PC-3 (cell line): ENCODE measurements at regions not wholly inside any gene's neighbourhood (a gene's known extent, or its start where the extent isn't known, plus 50 kb on each side); places are given as distances from the start of the nearest gene placed in this dataset.

Source experiments
- ATAC-seq: fragments of 200-7000 bp; cut with Tn5 transposase; 2 replicates; pipeline ENCODE4 v1.9.1; 2020; ENCODE audit warnings: mild to moderate bottlenecking, moderate library complexity
- BruUV-seq: library from RNA; stranded (reverse); fragments of 400-500 nt; replicated peaks from 2 replicates; lab custom pipeline; 2021; lab: Mats Ljungman, UMichigan
- CTCF ChIA-PET: fragments of 300-600 bp; sonication (Branson Sonifier 250); formaldehyde crosslinking; loops from one replicate; lab custom pipeline; 2022; ENCODE audit warnings: antibody characterized with exemption; lab: Charles Lee
- POLR2A ChIA-PET: fragments of 300-600 bp; sonication (Branson Sonifier 250); formaldehyde crosslinking; loops from one replicate; lab custom pipeline; 2022; ENCODE audit warnings: antibody characterized with exemption; ENCODE audit not compliant: unreplicated experiment; lab: Charles Lee
- DNase-seq: peaks from one replicate; pipeline ENCODE4 v3.0.0-alpha.2; 2015
- H2AFZ ChIP-seq: fragments of 300-600 bp; sonication (generic); 2 replicates; pipeline ENCODE4 v1.6.0; 2016; ENCODE audit warnings: antibody characterized with exemption, low read length
- H3F3A ChIP-seq: fragments of 300-600 bp; sonication (generic); one replicate; pipeline ENCODE4 v1.6.0; 2017; ENCODE audit warnings: antibody characterized with exemption, low read length, control low read depth, mild to moderate bottlenecking; ENCODE audit not compliant: unreplicated experiment
- H3K27ac ChIP-seq: fragments of 300-600 bp; sonication (generic); 2 replicates; pipeline ENCODE4 v1.5.1; 2016; ENCODE audit warnings: mild to moderate bottlenecking, low read length
- H3K27me3 ChIP-seq: fragments of 300-600 bp; sonication (generic); 2 replicates; pipeline ENCODE4 v1.6.1; 2016; ENCODE audit warnings: low read length, mixed read lengths
- H3K36me3 ChIP-seq: fragments of 300-600 bp; sonication (generic); 2 replicates; pipeline ENCODE4 v1.6.1; 2016; ENCODE audit warnings: low read depth, mixed run types, low read length, mixed read lengths
- H3K4me1 ChIP-seq: fragments of 300-600 bp; sonication (generic); 2 replicates; pipeline ENCODE4 v1.5.1; 2016; ENCODE audit warnings: low read length; ENCODE audit not compliant: insufficient read depth
- H3K4me2 ChIP-seq: fragments of 300-600 bp; sonication (generic); 2 replicates; pipeline ENCODE4 v1.6.0; 2016; ENCODE audit warnings: low read length
- H3K4me3 ChIP-seq: fragments of 300-600 bp; sonication (generic); 2 replicates; pipeline ENCODE4 v1.5.1; 2016; ENCODE audit warnings: mild to moderate bottlenecking, low read length, mixed read lengths
- H3K79me2 ChIP-seq: fragments of 300-600 bp; sonication (generic); 2 replicates; pipeline ENCODE4 v1.6.1; 2017; ENCODE audit warnings: low read length, mixed read lengths
- H3K9ac ChIP-seq: fragments of 300-600 bp; sonication (generic); 2 replicates; pipeline ENCODE4 v1.6.0; 2016; ENCODE audit warnings: mild to moderate bottlenecking, low read length
- H3K9me2 ChIP-seq: fragments of 300-600 bp; sonication (generic); replicated peaks from 2 replicates; pipeline ENCODE4 v1.6.1; 2016; ENCODE audit warnings: mixed run types, low read length, mixed read lengths
- H3K9me3 ChIP-seq: fragments of 300-600 bp; sonication (generic); 2 replicates; pipeline ENCODE4 v1.6.1; 2016; ENCODE audit warnings: low read length, mixed read lengths
- H4K20me1 ChIP-seq: fragments of 300-600 bp; sonication (generic); 2 replicates; pipeline ENCODE4 v1.6.1; 2016; ENCODE audit warnings: low read length, mixed read lengths
- CTCF ChIP-seq: fragments of 300-600 bp; sonication (generic); conservative IDR thresholded peaks from 2 replicates; pipeline ENCODE4 v1.5.1; 2017; ENCODE audit warnings: antibody characterized with exemption, low read depth, mild to moderate bottlenecking, low read length
- EZH2 ChIP-seq: fragments of 300-600 bp; sonication (generic); IDR thresholded peaks from one replicate; pipeline ENCODE4 v1.6.1; 2017; ENCODE audit warnings: antibody characterized with exemption, mild to moderate bottlenecking, low read length; ENCODE audit not compliant: unreplicated experiment
- EZH2phosphoT487 ChIP-seq: fragments of 300-600 bp; sonication (generic); IDR thresholded peaks from 2 replicates; pipeline ENCODE4 v1.6.1; 2018; ENCODE audit warnings: mild to moderate bottlenecking, antibody characterized with exemption, low read length, borderline replicate concordance
- intact Hi-C: fragments of 100-400 bp; cut with micrococcal nuclease; formaldehyde crosslinking; loops from 2 replicates; pipeline ENCODE4 v1.9.0; 2023

- Histone ChIP-seq H3K27me3 (no peaks in the 10 kb centered on the region), H3K4me3 (no peak overlapping the region), H3K27ac (no peak overlapping the region), H3K36me3 (no peaks in the 10 kb centered on the region), H3F3A (no peaks in the 10 kb centered on the region), H3K4me1 (no peaks in the 10 kb centered on the region), H3K9ac (no peak overlapping the region), H3K79me2 (no peaks in the 10 kb centered on the region), H2AFZ (no peak overlapping the region), H3K4me2 (no peak overlapping the region), H3K9me2 (no peaks in the 10 kb centered on the region), H4K20me1 (no peaks in the 10 kb centered on the region), H3K9me3 (no peaks in the 10 kb centered on the region)
- TF ChIP-seq CTCF (no peak), EZH2 (no peak), EZH2phosphoT487 (no peak)
- DNase-seq (no peak), ATAC-seq (no peak)
- intact Hi-C loops, result no loop called here
- ChIA-PET POLR2A (no interaction called here), CTCF (no interaction called here)
- no TSS peak for BruUV-seq
Measured at GRCh38 chr5:135174315-135175096, 140.5 kb upstream of the PITX1 start.

- no peaks in the 10 kb centered on the region for H3K27me3 ChIP-seq
- ATAC-seq, result no peak
- H4K20me1 ChIP-seq, result no peaks in the 10 kb centered on the region
- no peak overlapping the region for H3K4me3 ChIP-seq
- no peaks in the 10 kb centered on the region for H3K79me2 ChIP-seq
- H3K4me2 ChIP-seq, result no peak overlapping the region
- ChIA-PET CTCF (no interaction called here), POLR2A (no interaction called here)
- DNase-seq, result no peak
- H3K36me3 ChIP-seq, result no peaks in the 10 kb centered on the region
- H3K9me2 ChIP-seq, result no peaks in the 10 kb centered on the region
- H3K4me1 ChIP-seq, result no peaks in the 10 kb centered on the region
- H3K27ac ChIP-seq, result no peak overlapping the region
- intact Hi-C loops, result no loop called here
- no TSS peak for BruUV-seq
- no peaks in the 10 kb centered on the region for H3F3A ChIP-seq
- no peak overlapping the region for H3K9ac ChIP-seq
- H2AFZ ChIP-seq, result no peak overlapping the region
- TF ChIP-seq EZH2phosphoT487 (no peak), CTCF (no peak), EZH2 (no peak)
- H3K9me3 ChIP-seq, result no peaks in the 10 kb centered on the region
Measured at GRCh38 chr5:135173662-135174290, 139.7 kb upstream of the PITX1 start.

- Histone ChIP-seq H3K79me2 (no peaks in the 10 kb centered on the region), H4K20me1 (no peaks in the 10 kb centered on the region), H3K27ac (no peak overlapping the region), H3K9ac (no peak overlapping the region), H3K9me2 (no peaks in the 10 kb centered on the region), H3K4me2 (no peak overlapping the region), H3K4me1 (no peaks in the 10 kb centered on the region), H2AFZ (no peak overlapping the region), H3F3A (no peaks in the 10 kb centered on the region), H3K9me3 (no peaks in the 10 kb centered on the region), H3K27me3 (no peaks in the 10 kb centered on the region), H3K36me3 (no peaks in the 10 kb centered on the region), H3K4me3 (no peak overlapping the region)
- intact Hi-C loops, result no loop called here
- ChIA-PET CTCF (no interaction called here), POLR2A (no interaction called here)
- DNase-seq (no peak), ATAC-seq (no peak)
- TF ChIP-seq EZH2phosphoT487 (no peak), EZH2 (no peak), CTCF (no peak)
- no TSS peak for BruUV-seq
Measured at GRCh38 chr5:135172718-135173117, 138.7 kb upstream of the PITX1 start.
